ENCODE measurements at regions not wholly inside any gene's neighbourhood (a gene's known extent, or its start where the extent isn't known, plus 50 kb on each side); places are given as distances from the start of the nearest gene placed in this dataset.

- TF ChIP-seq ZNF274 (IDR thresholded peaks at IDR 0.05; ENCODE audit: low read depth, low read length) (no peak), YY1 (IDR thresholded peaks at IDR 0.05; ENCODE audit: insufficient read depth, insufficient read length) (no peak), SUZ12 (IDR thresholded peaks at IDR 0.05; ENCODE audit: extremely low read depth, insufficient read depth, insufficient read length) (no peak)
Observed at GRCh38 chr1:81225789-81226602, 574.7 kb upstream of the ADGRL2 start.
